GM18951 (cell line): ENCODE measurements at regions not wholly inside any gene's neighbourhood (a gene's known extent, or its start where the extent isn't known, plus 50 kb on each side); places are given as distances from the start of the nearest gene placed in this dataset.
"Not testable (repeated sequence)": the region's sequence is repeated elsewhere in the genome, so short reads cannot be mapped to it uniquely, and the experiment has no call there.

Experiments used
- POLR2A ChIP-seq: IDR thresholded peaks from 4 replicates; pipeline ENCODE4 v1.6.1; 2011; ENCODE audit warnings: mild to moderate bottlenecking; ENCODE audit not compliant: insufficient read length, insufficient read depth; ENCODE audit errors: extremely low read depth
- in situ Hi-C: fragments of 300-500 bp; cut with MboI; formaldehyde crosslinking; loops from one replicate; pipeline ENCODE4 v1.12.0; 2022; ENCODE audit warnings: low sequenced_read_pairs, mixed read lengths, inconsistent platforms; ENCODE audit not compliant: unreplicated experiment

GRCh38 chr21:27954543-27955165 is 987.8 kb upstream of the ADAMTS5 start:
- TF ChIP-seq POLR2A = no peak
- in situ Hi-C loops = no loop called here

DNA sequence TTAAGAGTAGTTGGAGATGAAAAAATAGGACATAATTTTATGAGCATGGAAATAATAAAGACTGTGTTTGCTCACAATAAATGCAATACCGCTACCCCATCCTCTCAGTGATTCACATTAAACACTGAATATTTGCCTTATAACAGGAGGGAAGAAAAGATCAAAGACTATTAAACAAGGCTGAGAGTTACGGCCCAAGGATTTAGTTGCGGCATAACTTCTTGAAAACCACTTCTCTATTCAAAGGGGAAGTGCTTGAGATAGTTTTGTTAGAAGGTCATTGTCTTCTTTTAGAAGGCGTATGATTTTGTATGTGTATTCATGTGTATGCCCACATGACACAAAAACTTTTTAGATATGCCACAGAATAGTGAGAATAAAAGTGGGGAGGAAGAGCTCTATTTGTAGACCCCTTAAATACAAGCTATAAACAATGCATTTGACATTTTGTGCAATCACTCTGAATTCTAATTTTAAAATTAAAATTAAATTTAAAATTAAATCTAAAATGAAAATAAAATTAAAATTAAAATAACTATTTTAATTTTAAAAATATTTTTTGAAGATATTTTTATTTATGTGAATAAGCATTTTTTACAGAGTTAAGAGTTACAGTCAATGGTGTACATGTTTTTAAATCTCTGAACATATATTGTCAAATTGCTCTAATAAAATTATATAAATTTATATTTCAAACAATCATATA is 986.6 kb upstream of the ADAMTS5 start:
- in situ Hi-C loops = no loop called here
- TF ChIP-seq POLR2A = no peak

- in situ Hi-C loops = not testable (repeated sequence)
These were observed 982.2 kb upstream of the ADAMTS5 start for GRCh38 chr21:27949093-27949492.

DNA sequence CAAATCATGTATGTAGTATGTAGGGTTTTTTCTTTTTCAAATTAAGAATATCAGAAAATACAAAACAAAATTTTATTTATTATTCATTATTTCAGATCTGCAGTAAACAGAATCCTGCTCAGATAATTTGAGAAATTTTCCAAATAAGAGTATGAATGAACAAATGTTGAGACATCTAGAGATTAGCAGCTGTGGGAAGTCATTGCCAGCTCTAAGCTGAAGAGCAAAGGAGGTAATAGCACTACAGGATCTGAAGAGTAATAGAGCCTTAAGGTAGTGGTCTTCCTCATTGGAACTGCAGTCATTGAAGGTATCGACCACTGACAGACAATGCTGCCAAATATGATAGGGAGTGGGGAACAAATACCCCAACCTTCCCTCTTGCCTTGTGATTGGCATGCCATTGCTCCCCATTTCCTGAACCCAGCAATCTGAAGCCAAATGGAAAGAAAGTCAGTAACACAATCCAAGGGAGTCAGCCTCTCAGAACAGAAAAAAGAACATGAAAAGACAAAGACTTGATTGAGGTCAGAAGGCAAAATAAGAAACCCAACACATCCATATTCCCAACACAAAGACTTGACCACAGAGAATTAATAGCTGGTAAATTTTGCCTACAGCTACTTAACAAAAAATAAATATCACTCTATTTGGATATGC is 963.4 kb upstream of the ADAMTS5 start:
- in situ Hi-C loops = not testable (repeated sequence)

- in situ Hi-C loops = not testable (repeated sequence)
These were observed 962.3 kb upstream of the ADAMTS5 start for GRCh38 chr21:27929179-27929578.

- in situ Hi-C loops = not testable (repeated sequence)
These were observed 961.7 kb upstream of the ADAMTS5 start for GRCh38 chr21:27928534-27929115.

GRCh38 chr21:27921421-27921820 is 954.5 kb upstream of the ADAMTS5 start:
- in situ Hi-C loops = not testable (repeated sequence)

DNA sequence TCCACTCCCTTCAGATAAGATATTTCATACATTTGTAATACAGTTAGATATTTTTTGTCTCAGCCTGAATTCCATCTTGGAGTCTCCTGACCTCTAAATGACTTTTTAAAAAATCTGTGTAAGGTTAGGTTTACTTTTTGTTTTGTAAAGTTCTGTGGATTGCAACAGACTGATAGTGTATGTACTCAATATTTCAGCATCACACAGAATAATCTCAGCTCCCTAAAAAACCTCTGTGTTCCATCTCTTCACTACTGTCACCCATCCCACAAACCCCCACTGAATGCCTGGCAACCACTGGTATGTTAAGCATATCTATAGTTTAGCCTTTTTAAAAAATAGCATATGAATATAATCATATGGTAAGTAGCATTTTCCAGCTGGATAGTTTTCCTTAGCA is 951.1 kb upstream of the ADAMTS5 start:
- in situ Hi-C loops = not testable (repeated sequence)

DNA sequence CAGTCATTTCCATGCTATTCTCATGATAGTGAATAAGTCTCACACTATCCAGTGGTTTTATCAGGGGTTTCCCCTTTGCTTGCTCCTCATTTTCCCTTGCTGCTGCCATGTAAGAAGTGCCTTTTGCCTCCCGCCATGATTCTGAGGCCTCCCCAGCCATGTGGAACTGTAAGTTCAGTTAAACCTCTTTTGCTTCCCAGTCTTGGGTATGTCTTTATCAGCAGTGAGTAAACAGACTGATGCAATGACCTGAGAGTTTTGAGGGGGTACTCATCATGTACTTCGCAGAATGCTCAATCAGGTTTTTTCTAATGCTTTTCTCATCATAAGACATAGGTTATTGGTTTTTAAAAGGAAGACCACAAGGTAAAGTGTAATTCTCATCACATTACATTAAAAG is 949.4 kb upstream of the ADAMTS5 start:
- in situ Hi-C loops = not testable (repeated sequence)

DNA sequence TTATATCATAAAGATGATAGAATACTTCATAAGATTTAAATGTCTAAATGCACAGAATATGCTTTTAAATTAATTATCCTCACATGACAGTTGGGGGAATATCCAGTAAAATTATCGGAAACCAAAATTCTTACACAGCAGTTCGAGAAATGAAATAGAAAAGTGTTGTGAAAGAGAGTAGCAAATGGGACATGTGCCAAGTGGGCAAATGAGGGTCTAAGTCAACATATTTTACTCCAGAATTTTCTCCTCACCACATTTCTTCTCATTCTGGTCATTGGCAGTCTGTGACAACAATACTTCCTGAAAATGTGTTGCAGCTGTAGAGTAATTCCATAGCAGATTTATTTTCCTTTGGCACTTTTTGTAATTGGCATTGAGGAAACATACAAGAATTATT is 945.2 kb upstream of the ADAMTS5 start:
- in situ Hi-C loops = not testable (repeated sequence)

DNA sequence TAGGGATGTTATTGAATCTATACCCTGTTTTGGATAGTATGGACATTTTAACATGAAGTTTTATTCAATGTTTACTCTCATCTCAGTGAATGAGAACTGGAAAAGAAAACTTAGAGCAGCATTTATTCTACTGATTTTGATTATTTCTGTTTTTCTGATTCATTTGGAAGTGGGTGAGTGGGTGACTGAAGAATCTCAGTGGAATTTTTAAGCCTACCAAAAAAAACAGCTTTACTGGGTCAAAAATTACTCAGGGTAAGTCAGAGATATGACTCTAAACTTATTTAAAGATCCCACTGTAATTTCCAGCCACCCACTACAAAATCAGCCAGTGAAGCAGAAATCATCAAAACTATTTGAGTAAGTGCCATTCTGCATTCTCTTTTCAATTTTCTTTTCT is 942.6 kb upstream of the ADAMTS5 start:
- in situ Hi-C loops = not testable (repeated sequence)

DNA sequence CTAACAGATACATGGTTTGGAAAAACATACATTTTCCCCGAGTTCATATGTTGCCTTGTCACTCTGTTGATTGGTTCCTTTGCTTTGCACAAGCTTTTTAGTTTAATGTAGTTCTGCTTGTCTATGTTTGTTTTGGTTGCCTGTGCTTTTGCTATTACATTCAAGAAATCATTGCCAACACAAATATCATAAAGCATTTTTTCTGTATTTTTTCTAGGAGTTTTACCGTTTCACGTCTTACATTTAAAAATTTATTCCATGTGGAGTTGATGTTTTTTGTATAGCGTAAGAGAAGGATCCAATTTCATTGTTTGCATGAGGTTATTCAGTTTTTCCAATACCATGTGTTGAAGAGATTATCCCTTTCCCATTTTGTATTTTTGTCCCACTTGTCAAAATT is 941.9 kb upstream of the ADAMTS5 start:
- in situ Hi-C loops = not testable (repeated sequence)

DNA sequence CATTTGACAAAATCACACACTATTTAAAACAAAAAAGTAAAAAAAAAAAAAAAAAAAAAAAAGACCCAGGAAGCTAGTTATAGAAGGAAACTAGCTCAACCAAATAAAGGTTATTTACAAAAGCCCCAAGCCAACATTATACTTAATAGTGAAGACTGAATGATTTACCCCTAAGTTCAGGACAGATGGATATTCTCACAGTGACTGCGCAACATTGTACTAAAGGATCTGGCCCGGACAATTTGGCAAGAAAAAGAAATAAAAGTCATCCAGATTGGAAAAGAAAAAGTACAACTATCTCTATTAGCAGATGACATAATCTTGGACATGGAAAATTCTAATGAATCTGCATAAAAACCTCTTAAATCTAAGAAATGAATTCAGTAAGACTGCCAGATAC is 936.0 kb upstream of the ADAMTS5 start:
- in situ Hi-C loops = not testable (repeated sequence)

- in situ Hi-C loops = not testable (repeated sequence)
These were observed 926.7 kb upstream of the ADAMTS5 start for GRCh38 chr21:27893619-27894018.

DNA sequence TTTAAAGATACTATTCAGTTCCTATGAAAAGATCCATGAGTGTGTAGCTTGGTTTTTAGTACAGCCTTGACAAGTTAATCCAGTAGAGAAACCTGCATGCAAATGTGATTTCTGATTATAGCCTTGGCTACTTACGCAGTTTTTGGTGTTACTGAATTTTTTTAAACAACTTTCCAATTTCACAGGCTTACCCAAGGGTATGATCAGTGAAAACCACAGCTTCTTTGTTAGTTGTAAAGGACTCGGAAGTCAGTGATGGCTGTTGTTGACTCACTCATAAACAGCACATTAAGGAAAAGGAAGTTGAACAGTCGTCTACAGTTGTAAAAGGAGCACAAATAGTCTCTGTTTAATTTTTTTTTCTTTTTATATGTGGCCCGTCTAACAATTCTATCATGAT is 924.6 kb upstream of the ADAMTS5 start:
- in situ Hi-C loops = not testable (repeated sequence)

- in situ Hi-C loops = not testable (repeated sequence)
These were observed 921.0 kb upstream of the ADAMTS5 start for GRCh38 chr21:27887808-27888455.
